Panc1 (cell line): ENCODE measurements at regions not wholly inside any gene's neighbourhood (a gene's known extent, or its start where the extent isn't known, plus 50 kb on each side); places are given as distances from the start of the nearest gene placed in this dataset.

Experiments
- CTCF ChIP-seq: fragments of 450-650 bp; IDR thresholded peaks from 2 replicates; pipeline ENCODE4 v1.5.1; 2017; ENCODE audit warnings: mild to moderate bottlenecking
- SIN3A ChIP-seq: IDR thresholded peaks from 2 replicates; pipeline ENCODE4 v1.6.1; 2012; ENCODE audit warnings: low read depth, mild to moderate bottlenecking, low read length, moderate library complexity, borderline replicate concordance; ENCODE audit not compliant: insufficient read depth

GRCh38 chr10:131650771-131651673 lies 249.8 kb upstream of the PPP2R2D start:
- TF ChIP-seq CTCF (no peak), SIN3A (no peak)
